ENCODE measurements at regions not wholly inside any gene's neighbourhood (a gene's known extent, or its start where the extent isn't known, plus 50 kb on each side); places are given as distances from the start of the nearest gene placed in this dataset.

GRCh38 chr15:31498756-31499155 lies 172.1 kb downstream of the KLF13 start:
- H3K9ac ChIP-seq (ENCODE audit: extremely low read depth, low read length, poor library complexity, severe bottlenecking) = no peak overlapping the region
- no peaks in the 10 kb centered on the region for H3K4me1 ChIP-seq (ENCODE audit: control insufficient read depth, insufficient read depth, low read length)
- H3K9me3 Mint-ChIP-seq = no peaks in the 10 kb centered on the region
- no peaks in the 10 kb centered on the region for H3K27me3 Mint-ChIP-seq (ENCODE audit: insufficient read depth)
- H3K4me3 ChIP-seq (ENCODE audit: low read length) = no peak overlapping the region
- no peaks in the 10 kb centered on the region for H3K4me1 Mint-ChIP-seq
- no peak for DNase-seq
- H3K27me3 ChIP-seq (ENCODE audit: control insufficient read depth, insufficient read depth, low read length, poor library complexity, severe bottlenecking) = no peaks in the 10 kb centered on the region
- no peaks in the 10 kb centered on the region for H3K36me3 Mint-ChIP-seq (ENCODE audit: low read depth)
- WGBS, 2 experiments (ENCODE audit: insufficient coverage in 1 of 2, insufficient read length in 1 of 2) = 80 to 89% methylated on average over 1 to 4 of the region's 4 CpGs
- no peaks in the 10 kb centered on the region for H3K9me3 ChIP-seq (ENCODE audit: control insufficient read depth, low read length)
- no peak for TF ChIP-seq CTCF (conservative IDR thresholded peaks at IDR 0.05)
- H3K27ac Mint-ChIP-seq = no peak overlapping the region
- no peak overlapping the region for H3K4me3 Mint-ChIP-seq
- H3K27ac ChIP-seq (ENCODE audit: low read depth, low read length) = no peak overlapping the region
- H3K36me3 ChIP-seq (ENCODE audit: control insufficient read depth, insufficient read depth, low read length) = no peaks in the 10 kb centered on the region

GRCh38 chr15:31499236-31499952 lies 172.8 kb downstream of the KLF13 start:
- H3K4me3 Mint-ChIP-seq = no peak overlapping the region
- WGBS, 2 experiments (ENCODE audit: insufficient coverage in 1 of 2, insufficient read length in 1 of 2) = 86 to 89% methylated on average over 8 to 13 of the region's 13 CpGs
- no peaks in the 10 kb centered on the region for H3K4me1 Mint-ChIP-seq
- H3K27ac Mint-ChIP-seq = no peak overlapping the region
- H3K36me3 Mint-ChIP-seq (ENCODE audit: low read depth) = no peaks in the 10 kb centered on the region
- Histone ChIP-seq H3K27me3 (ENCODE audit: control insufficient read depth, insufficient read depth, low read length, poor library complexity, severe bottlenecking) (no peaks in the 10 kb centered on the region), H3K27ac (ENCODE audit: low read depth, low read length) (no peak overlapping the region), H3K9ac (ENCODE audit: extremely low read depth, low read length, poor library complexity, severe bottlenecking) (no peak overlapping the region), H3K36me3 (ENCODE audit: control insufficient read depth, insufficient read depth, low read length) (no peaks in the 10 kb centered on the region), H3K4me3 (ENCODE audit: low read length) (no peak overlapping the region), H3K4me1 (ENCODE audit: control insufficient read depth, insufficient read depth, low read length) (no peaks in the 10 kb centered on the region), H3K9me3 (ENCODE audit: control insufficient read depth, low read length) (no peaks in the 10 kb centered on the region)
- H3K27me3 Mint-ChIP-seq (ENCODE audit: insufficient read depth) = no peaks in the 10 kb centered on the region
- DNase-seq = no peak
- no peaks in the 10 kb centered on the region for H3K9me3 Mint-ChIP-seq
- no peak for TF ChIP-seq CTCF (conservative IDR thresholded peaks at IDR 0.05)

GRCh38 chr15:31499953-31500765 lies 173.5 kb downstream of the KLF13 start:
- Mint-ChIP-seq H3K4me1 (no peaks in the 10 kb centered on the region), H3K4me3 (no peak overlapping the region), H3K9me3 (no peaks in the 10 kb centered on the region), H3K27me3 (ENCODE audit: insufficient read depth) (no peaks in the 10 kb centered on the region), H3K27ac (no peak overlapping the region), H3K36me3 (ENCODE audit: low read depth) (no peaks in the 10 kb centered on the region)
- Histone ChIP-seq H3K27me3 (ENCODE audit: control insufficient read depth, insufficient read depth, low read length, poor library complexity, severe bottlenecking) (no peaks in the 10 kb centered on the region), H3K36me3 (ENCODE audit: control insufficient read depth, insufficient read depth, low read length) (no peaks in the 10 kb centered on the region), H3K4me3 (ENCODE audit: low read length) (no peak overlapping the region), H3K9ac (ENCODE audit: extremely low read depth, low read length, poor library complexity, severe bottlenecking) (no peak overlapping the region), H3K4me1 (ENCODE audit: control insufficient read depth, insufficient read depth, low read length) (no peaks in the 10 kb centered on the region), H3K27ac (ENCODE audit: low read depth, low read length) (no peak overlapping the region), H3K9me3 (ENCODE audit: control insufficient read depth, low read length) (no peaks in the 10 kb centered on the region)
- WGBS, 2 experiments (ENCODE audit: insufficient coverage in 1 of 2, insufficient read length in 1 of 2) = 89 to 94% methylated on average over 14 to 23 of the region's 23 CpGs
- TF ChIP-seq CTCF (conservative IDR thresholded peaks at IDR 0.05) = no peak
- DNase-seq = no peak

Data from endodermal cell (in vitro differentiated cells).